Gastroesophageal sphincter (tissue), 3 donors: ENCODE measurements at regions not wholly inside any gene's neighbourhood (a gene's known extent, or its start where the extent isn't known, plus 50 kb on each side); places are given as distances from the start of the nearest gene placed in this dataset.

Source experiments
- CTCF ChIP-seq, 4 experiments: fragments of 200-600 bp in 2 of 4; fragments of 450-650 bp in 2 of 4; sonication (generic) in 1 of 4; IDR thresholded peaks; one replicate each; pipeline ENCODE4 v1.5.1; 2017 to 2019; ENCODE audit warnings: antibody characterized with exemption in 4 of 4, mild to moderate bottlenecking in 2 of 4, moderate library complexity in 2 of 4
- EP300 ChIP-seq: sonication (generic); formaldehyde crosslinking; IDR thresholded peaks from one replicate; pipeline ENCODE4 v1.6.1; 2017; ENCODE audit warnings: antibody characterized with exemption, mild to moderate bottlenecking
- POLR2A ChIP-seq, 2 donors: fragments of 450-650 bp; IDR thresholded peaks; one replicate each; pipeline ENCODE4 v1.6.1; 2017; ENCODE audit warnings: antibody characterized with exemption in 2 of 2, mild to moderate bottlenecking in 2 of 2, moderate library complexity in 1 of 2
- POLR2AphosphoS5 ChIP-seq: sonication (generic); formaldehyde crosslinking; IDR thresholded peaks from one replicate; pipeline ENCODE4 v1.6.1; 2017; ENCODE audit warnings: antibody characterized with exemption

GRCh38 chr2:198880986-198881385 is 576.8 kb downstream of the SATB2 start:
- TF ChIP-seq POLR2AphosphoS5 (no peak), EP300 (no peak), CTCF (IDR thresholded peaks at IDR 0.05) (no peak), POLR2A (IDR thresholded peaks at IDR 0.05) (no peak)
